CMK (cell line): ENCODE measurements at regions not wholly inside any gene's neighbourhood (a gene's known extent, or its start where the extent isn't known, plus 50 kb on each side); places are given as distances from the start of the nearest gene placed in this dataset.

Experiments
- DNase-seq: peaks from one replicate; pipeline ENCODE4 v3.0.0-alpha.2; 2010; ENCODE audit warnings: low read depth

DNA sequence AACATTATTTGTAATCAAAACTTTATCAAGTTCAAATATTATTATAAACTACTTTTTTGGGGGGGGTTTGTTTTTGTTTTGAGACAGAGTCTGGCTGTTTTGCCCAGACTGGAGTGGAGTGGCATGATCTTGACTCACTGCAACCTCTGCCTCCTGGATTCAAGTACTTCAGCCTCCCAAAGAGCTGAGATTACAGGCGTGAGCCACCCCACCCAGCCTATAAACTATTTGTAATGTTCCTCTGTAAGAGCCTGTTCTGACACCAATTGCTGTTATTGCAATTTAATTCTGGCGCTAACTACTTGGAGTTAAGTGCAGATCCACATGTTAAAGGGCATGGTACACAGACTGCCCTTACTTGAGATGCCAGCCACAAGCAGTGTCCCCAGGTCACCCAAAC lies 478.1 kb upstream of the NRP1 start:
- no peak for DNase-seq

DNA sequence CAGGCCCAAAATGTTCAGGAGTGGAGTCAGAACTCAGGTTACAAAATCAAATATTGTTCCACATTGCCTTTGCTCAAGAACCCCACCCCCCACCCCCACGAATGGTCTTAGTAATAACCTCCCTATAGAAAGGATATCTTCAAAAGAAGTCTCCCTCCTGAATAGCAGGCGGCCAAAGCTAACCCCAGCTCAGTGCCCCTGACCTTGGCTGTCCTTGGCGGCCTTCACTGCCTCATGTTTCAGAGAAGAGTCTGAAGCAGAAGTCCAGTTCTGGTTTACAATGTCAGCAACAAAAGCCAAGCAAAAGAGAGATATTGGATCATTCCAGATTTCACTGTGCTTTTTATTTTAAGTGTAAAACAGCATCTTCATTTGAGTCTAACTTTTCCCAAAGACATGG lies 476.5 kb upstream of the NRP1 start:
- DNase-seq, result no peak

DNA sequence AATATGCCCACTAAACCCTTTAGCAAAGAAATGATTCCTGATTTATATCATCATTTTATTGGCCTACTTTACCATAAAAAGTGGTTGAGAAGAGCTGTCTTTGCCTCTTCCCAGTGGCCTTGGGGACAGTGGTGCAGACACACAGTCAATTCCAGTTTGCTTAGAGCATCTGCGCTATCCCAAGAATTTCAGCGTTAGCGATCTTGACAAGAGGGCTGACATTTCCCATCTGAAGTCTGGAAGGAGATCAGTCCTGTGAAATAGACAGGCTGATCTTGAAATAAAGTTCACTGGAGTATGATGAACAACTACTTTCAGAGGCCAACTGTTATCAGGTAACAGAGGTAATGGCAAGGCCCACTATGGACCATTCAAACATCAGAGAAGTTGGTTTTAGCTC lies 475.3 kb upstream of the NRP1 start:
- DNase-seq, result no peak

DNA sequence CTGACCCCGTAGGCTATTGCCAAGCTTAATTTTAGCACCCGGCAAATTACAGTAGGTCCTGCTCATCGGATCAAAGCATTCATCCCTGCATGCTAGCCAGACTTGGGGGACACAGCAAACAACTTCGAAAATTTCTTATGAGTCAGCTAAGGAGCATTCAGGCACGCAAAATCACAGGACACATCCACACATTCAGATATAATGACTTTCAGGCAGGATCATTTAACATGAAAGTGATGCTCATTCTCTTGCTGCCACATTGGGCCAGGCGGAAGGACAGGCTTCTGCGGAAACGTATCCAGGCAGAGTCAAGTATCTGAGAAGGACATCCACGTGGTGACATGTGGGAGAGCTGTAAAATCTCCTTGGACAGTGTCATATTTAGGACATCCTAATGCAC lies 474.0 kb upstream of the NRP1 start:
- no peak for DNase-seq

DNA sequence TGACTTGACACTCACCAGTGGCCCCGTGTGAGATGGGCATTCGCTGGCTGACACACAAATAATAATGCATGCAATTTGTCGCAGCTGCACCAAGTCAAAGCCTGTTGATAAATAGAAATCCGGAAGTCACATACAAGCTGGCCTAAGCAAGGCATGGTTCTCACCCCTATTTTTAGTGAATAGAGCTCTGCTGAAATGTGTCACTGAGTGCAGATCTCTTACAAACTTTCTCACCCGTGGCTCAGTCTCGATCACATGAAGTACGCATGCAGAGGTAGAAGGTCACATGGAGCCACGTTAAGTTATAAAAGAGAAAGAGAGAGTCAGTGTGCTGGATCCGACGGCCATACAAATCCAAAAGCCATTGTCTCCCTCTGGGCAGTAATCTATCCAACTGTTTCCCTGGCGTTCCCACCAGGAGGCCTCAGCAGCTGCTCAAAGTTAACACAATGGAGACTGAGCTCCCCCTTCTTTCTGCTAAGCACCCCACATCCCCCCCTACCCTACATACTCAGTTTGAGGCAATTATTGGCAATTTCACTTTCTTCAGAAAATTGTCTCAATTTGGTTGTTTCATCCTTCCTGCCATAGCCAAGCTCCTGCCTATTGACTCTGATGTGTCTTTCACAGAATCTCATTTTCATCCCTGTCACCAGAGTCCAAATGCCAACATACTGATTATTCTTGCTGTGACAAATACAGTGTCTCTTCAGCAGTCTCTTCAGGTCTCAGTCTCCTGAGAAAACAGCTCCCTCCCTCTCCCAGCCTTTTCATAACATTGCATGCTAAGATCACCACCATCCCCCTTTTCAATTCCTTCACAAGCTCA lies 473.3 kb upstream of the NRP1 start:
- no peak for DNase-seq

DNA sequence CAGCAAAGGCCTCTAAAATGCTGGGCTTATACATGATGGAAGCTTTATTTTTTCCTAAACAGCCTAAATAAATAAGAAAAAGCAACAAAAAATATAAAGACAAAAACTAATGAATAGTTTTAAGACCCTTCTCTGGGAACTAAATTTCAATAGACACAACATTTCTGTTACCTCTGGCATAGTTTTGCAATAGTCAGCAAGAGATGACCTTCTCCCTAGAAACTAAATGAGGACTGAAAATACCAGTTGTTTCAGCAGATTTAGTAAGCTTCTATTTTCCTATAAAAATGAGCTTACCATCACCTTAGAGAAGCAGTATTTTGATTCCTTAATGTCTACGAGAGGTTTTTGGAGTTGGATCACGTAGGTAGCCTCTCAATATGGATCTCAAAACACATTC lies 471.4 kb upstream of the NRP1 start:
- DNase-seq, result no peak

DNA sequence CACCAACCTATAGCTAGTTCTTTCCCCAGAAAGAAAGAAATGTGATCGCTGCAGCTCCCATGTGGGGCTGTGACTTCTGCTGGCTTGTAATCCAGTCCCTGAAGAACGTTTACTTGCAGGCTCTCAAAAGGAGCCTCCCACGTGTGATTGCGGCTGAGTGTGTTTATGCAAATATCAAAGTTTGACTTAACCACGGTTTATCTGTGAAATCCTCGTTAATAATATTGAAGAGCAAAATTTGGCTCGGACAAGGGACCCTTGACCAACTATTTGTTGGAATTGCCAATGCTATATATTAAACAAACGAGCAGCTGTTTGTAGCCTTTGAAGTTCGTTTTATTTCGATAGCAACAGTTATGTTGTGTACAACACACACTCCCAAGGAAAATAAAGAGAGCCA lies 470.1 kb upstream of the NRP1 start:
- no peak for DNase-seq

DNA sequence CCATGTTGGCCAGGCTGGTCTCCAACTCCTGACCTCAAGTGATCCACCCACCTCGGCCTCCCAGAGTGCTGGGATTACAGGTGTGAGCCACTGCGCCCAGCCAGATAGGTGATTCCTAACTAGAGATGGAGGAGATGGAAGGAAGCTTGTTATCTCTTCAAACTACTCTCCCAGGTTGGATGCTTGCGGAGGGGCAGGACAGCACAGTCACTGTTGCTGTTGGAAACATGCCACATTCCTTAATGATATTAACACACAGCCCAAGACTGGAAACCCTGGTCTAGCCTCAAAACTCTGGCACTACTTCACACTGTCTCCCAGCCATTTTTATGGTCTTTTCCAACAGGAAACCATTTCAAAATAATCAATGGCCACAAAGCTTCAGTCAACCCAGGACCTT lies 468.8 kb upstream of the NRP1 start:
- no peak for DNase-seq

DNA sequence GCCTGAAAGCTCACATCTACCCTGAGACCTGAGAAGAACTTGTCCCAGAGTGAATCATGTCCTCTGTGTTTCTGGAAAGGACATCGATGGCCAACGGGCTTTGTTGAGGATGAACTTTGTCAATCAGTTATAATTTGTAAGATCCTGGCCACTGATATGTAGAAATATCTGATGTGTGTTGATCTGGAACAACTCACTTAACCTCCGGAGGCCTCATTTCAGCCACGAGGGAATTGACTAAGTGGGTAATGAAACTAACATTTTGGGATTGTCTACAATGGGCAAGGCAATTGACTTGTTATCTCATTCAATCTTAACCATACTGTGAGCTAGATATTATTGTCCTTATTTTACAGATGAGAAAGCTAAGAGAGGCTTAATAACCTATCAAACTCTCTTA lies 468.1 kb upstream of the NRP1 start:
- DNase-seq, result no peak

DNA sequence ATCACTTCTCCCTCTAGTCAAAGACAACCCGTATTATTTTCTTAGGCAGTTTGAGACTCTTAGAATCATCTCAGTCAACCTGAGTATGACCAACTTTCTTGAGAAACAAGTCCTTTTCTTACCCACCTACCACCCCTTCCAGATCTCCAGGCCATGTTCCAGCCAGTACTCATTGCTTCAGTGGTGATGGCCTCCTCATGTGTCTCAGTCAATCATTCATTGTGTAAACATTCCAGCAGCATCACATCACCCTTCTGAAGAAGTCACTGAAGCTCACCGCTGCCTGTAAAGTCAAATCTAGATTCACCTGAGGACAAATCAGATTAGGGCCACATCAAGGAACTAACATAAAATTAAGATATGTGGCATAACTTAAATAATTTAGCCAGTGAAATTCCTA lies 467.2 kb upstream of the NRP1 start:
- no peak for DNase-seq

DNA sequence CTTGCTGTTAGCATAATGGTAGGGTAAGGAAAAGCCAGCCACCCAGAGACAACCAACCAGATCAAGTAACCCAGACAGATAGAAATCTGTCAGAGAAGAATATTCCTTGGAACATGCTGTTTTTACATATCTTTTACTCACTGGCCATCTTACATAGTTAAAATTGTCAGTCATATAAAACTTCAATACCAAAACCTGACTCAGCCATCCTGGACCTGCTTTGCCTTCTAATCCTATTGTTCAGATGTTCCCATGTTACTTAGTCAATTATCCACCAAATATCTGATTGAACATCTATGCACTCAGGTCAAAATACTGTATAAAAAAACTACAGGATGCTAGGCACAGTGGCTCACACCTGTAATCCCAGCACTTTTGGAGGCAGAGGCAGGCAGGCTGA lies 466.5 kb upstream of the NRP1 start:
- DNase-seq, result no peak

DNA sequence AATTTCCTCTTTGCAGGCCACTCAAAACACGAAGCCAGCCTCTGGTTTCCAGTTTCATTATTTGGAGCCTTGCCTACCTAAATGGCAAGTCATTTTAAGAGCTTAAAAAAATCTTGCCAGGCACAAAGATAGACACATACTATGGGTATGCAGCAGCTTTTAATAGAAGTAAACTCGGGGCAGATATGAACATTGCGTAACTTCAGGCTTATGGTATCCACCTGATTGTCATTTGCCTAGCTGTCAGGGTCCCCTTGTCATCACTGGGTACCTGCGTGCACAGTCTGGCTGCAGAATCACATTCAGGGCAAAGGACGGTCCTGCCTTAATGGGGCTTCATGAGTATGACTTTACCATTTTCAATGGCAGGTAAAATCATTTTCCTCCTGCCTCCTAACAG lies 466.1 kb upstream of the NRP1 start:
- no peak for DNase-seq

DNA sequence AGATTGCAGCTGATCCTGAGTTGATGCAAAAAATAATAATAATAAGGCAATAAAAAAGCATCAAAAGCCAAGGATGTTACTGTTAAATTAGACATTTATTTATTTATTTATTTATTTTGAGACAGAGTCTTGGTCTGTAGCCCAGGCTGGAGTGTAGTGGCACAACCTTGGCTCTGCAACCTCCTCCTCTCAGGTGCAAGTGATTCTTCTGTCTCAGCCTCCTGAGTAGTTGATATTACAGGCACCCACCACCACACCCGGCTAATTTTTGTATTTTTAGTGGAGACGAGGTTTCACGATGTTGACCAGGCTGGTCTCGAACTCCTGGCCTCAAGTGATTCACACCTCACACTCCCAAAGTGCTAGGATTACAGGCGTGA lies 465.5 kb upstream of the NRP1 start:
- DNase-seq, result no peak

DNA sequence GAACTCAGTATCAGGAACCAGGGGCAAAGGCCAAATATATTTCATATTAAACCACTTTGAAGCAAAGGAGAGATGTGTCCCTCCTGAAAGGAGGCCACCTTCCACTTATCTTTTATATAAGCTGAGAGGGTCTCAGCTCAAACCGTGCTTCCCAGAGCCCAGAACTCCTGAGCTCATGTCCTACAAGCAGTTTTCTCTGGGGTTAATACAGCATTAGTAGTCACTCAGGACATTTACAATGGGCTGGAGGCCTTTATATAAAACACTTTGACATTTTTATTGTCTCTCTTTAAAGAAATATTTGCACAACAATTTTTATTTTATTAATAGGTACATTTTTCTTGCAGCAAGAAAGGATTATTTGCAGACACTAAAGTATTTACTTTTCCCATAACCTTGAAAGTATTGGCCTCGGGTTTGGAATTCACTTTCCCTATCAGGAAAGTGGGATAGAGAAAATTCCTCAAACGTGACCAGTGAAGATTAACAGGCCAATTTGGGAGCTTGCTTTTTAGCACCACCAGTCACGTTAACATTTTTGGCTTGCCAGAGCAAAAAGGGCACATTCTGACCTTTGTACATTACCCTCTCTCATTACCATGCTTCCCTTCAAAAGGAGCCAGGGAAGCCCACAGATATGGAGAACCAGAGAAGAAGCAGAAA lies 464.9 kb upstream of the NRP1 start:
- no peak for DNase-seq

DNA sequence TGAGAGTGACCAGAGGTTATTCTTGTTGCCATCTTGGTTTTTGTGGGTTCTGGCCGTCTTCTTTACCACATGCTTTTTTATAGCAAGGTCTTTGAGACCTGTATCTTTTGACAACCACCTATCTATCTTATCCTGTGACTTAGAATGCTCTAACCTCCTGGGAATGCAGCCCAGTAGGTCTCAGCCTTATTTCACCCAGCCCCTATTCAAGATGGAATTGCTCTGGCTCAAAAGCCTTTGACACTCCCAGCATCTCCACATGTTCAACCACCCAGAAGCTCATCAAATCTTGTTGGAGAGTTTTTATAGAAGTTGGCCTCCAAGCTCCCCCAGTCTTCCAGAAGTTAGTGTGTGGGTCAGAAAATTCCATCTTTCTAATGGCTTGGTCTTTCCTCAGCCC lies 464.3 kb upstream of the NRP1 start:
- DNase-seq, result no peak

DNA sequence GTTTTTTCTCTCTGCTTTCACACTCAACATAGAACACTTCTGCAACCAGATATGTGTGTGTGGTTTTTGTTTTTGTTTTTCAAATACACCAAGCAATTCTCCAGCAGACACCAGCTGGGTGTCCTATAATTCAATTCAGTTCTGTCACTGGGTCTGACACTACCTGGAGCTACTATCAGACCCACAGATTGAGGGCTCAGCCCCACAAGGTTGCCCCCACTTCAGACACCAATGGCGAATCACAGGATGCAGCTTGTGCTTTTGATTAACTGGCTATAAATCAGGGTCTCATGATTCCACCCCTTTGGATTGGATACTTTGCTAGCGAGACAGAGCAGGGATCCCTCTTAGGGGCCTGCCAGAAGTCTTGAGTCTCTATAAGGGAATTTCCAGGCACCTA lies 462.2 kb upstream of the NRP1 start:
- no peak for DNase-seq

DNA sequence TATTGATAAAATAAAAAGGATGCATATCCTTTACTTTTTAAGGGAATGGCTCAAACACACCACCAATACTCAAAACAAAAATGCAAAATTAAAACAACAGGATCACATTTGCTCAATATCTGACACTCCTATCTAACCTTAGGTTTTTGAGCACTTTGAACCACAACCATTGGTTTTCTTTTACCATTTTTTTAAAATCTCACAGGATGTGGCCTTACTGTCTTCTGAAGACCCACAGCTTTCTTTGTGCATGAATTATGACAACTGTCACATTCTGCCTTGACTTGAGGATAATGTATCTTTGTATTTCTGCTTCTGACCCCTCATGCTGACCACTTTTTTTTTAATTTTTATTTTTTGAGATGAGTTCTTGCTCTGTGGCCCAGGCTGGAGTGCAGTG lies 461.1 kb upstream of the NRP1 start:
- DNase-seq, result no peak

DNA sequence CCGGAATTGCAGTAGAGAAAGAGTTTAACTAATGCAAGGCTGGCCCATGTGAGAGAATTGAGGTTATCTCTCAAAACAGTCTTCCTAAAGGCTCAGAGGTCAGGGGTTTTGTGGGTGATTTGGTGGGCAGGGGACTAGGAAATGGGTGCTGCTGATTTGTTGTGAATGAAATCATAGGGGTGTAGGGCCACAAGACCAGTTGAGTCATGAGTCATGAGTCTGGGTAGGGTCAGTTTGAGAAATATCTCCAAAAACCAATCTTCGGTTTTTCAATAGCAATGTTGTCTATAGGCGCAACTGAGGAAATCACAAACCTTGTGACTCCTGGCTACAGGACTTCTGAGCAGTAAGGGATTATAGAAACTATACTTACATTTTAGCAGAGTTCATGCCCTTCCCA lies 460.0 kb upstream of the NRP1 start:
- DNase-seq, result no peak

DNA sequence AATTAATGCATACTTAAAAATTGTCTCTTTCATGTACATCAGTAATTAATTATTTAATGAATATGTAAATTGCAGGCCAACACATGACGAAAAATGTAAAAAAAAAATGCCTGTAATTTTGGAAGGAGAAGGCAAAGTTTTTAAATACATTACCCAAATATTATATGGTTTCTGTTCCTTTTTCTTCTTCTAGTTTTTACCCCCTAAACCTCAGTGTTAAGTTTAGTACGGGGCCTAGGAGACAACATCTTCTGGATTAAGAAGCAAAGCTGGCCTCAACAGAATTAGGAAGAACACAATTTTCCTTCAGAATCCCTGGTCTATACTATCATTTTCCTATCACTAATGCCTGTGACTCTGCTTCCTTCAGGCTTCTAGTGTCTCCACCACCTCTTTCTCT lies 459.3 kb upstream of the NRP1 start:
- DNase-seq, result no peak

DNA sequence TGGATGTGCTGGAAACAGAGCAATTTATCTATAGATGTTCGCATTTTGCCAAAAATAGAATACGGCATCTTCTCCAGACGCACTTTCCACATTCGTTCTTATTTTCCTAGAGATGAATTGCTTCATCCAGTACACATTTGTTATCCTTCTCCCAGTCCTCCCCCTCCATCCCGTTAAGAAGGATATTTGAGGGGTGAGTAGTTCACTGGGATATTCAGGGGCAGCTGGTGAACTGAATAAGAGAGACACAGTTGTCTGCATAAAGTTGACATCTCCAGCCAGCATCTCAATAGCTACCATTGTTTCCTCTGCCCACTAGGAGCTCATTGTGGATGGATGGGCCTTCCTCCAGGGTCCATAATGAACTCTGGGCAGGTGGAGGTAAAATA lies 456.8 kb upstream of the NRP1 start:
- DNase-seq, result no peak

DNA sequence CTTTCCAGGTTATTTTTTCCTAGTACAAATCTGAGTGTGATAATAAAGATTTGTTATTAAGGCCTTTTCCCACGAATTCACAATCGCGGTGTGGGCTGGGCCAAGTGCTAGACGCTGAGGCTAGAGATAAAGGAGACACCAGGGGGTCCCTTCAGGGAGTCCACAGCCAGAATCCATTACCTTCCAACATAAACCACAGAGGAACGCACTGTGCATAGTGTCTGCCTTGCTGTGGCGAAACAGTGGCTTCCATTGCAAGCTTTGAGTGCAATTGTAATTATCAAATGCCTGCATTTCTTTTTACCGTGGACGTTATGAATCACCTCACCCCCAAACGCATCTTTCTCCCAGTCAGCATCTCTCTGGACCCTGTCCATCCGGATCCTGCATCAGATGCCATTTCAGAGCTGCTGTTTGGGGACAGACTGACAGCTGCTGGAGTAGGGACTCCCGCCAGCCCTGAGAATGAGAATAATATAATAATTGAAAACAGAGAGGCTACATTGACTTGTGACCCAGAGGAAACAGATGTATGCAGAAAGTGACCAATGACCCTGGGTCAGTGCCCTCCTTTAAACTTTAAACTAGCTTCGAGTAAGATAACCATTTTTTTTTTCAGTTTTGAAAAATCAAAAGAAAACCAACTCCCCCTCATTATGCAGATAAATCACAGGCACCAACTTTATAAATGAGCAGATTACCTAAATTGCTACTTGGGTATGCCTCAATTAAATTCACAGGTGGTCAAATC lies 456.2 kb upstream of the NRP1 start:
- no peak for DNase-seq

DNA sequence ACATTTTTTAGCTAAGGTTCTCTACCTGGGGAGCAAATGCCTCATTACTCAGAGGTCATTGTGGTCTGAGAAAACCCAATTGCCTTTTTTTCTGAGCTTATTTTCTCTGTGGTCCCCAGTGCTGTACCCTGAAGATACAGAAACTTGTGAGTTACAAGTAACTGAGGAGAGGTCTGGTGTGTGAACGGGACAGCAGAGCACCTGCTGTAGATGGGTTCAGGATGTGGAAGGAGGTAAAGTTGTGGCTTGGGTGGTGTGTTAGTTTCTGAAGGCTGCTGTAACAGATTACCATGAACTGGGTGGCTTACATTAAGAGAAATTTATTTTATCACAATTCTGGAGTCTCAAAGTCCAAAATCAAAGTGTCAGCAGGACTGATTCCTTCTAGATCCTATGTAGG lies 449.1 kb upstream of the NRP1 start:
- DNase-seq, result no peak

DNA sequence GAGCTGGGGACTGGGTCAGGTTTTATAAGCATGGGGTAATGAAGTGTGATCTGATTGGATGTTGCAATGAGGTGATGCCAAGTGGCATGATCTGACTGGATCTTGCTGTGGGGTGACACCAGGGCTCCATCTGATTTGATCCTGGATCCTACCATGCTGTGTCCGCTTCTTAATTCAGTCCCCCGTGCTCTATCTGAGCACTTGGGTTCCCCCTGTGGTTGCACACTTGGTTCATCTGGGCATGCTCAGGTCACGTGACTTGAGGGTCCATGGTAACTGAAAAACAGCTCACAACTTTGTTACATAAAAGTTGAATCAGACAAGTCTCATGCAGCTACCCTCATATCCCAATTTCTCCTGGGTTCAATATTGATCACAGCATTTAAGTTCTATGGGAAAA lies 448.6 kb upstream of the NRP1 start:
- DNase-seq, result no peak
